Middle frontal gyrus (tissue), 1 donor: ENCODE measurements at regions not wholly inside any gene's neighbourhood (a gene's known extent, or its start where the extent isn't known, plus 50 kb on each side); places are given as distances from the start of the nearest gene placed in this dataset.

ENCODE experiments used
- DNase-seq: peaks from one replicate; pipeline ENCODE4 v3.0.0-alpha.2; 2015; ENCODE audit warnings: low spot score; ENCODE audit errors: extremely low spot score

- DNase-seq = no peak
Observed at GRCh38 chr3:46091741-46092701, 64.7 kb upstream of the XCR1 start.

- no peak for DNase-seq
Observed at GRCh38 chr3:46091046-46091445, 63.8 kb upstream of the XCR1 start.

GRCh38 chr3:46090161-46090591 lies 62.9 kb upstream of the XCR1 start:
- no peak for DNase-seq

DNA sequence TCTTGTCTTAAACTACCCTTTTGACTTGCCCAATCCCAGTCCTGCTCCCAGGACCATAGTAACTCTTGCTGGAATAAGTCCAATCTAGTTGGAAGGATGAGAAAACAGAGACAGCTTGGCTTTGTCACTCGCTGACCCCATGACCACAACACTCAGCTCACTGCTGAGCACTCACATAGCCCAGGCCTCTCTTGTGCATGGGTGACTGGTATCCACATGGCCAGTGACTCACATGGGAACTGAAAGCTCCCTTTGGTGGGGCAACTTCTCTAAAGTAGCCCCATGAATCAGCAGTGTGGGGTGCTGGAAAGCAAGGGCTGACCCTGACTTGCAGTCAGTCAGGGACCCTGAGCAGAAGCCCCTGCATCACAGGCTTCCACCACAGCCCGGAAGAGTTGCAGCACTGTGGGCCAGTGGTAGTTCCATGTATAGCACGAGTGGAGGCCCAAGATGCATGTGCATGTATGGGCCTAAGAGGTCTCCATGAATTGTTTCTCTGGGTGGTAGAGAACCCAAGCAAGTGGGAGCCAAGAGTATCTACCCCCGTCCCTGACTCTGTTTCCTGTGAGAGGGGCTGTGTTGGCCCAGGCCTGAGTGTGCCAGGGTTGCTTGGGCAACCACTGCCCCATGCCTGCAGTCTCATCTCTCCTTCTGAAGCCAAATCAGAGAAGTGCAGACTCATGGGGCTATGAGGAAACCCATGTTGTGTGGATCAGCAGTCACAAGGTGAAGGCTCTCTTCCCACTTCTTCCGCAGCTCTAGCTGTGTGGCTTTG lies 62.1 kb upstream of the XCR1 start:
- DNase-seq = no peak

DNA sequence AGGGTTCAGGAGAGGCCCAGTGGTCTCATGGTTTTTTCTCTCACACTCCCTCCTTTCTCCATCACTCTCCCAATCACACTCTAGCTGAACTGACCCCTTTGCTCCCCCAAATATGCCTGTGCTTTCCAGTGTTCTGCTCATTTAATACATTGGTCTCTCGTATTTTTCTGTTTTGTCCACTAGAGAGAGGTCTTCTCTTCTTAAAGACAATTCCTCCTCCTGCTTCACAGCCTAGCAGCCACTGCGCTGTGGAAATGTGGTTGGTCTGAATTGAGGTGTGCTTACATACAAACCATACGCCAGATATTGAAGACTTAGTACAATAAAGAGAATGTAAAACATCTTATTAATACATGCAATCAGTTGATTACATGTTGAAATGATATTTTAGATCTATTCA lies 60.6 kb upstream of the XCR1 start:
- DNase-seq = no peak

GRCh38 chr3:46086986-46087385 lies 59.7 kb upstream of the XCR1 start:
- no peak for DNase-seq

GRCh38 chr3:46086083-46086437 lies 58.8 kb upstream of the XCR1 start:
- DNase-seq = no peak

- no peak for DNase-seq
Observed at GRCh38 chr3:46085421-46086082, 58.3 kb upstream of the XCR1 start.

DNA sequence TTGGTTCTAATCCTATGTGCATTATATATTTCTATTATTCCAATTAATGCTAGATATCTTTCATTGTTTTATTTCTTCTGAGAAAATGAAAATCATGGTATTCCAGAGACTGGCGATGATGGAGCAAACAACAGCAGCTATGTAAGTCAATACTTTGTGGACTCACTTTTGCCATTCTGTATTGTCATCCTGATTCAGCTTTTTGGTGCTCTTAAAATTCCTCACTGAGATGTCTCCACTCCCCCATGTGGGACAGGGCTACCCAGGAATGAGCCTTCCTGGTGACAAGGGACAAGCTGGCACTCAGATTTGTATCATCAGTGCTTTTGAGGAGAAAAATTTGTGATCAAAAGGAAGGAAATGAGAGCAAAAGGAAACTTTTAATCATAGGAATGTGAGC lies 56.7 kb upstream of the XCR1 start:
- no peak for DNase-seq

DNA sequence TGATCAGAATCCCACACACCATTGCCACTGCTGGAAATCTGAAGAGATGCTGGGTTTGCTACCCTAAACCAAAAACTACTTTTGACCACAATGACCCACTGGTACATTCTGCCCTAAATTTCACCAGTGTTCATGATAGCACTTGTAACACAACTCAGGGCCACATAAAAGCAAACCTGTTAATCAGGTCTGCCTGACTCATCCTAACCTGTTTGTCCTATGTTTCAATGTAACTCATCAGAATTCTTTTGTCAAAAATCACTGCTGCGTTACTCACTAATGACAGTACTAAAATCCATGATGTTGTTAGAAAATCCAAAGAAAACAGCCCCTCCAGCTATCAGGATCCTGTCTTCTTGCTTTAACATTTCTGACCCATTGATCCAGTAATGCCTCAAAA lies 55.6 kb upstream of the XCR1 start:
- no peak for DNase-seq

GRCh38 chr3:46082021-46082420 lies 54.7 kb upstream of the XCR1 start:
- DNase-seq = no peak

- no peak for DNase-seq
Observed at GRCh38 chr3:46080969-46081345, 53.7 kb upstream of the XCR1 start.

- no peak for DNase-seq
Observed at GRCh38 chr3:46080124-46080968, 53.1 kb upstream of the XCR1 start.

- peak; percentile 92 for DNase-seq
Observed at GRCh38 chr3:46078712-46079400, 51.6 kb upstream of the XCR1 start.
